GM12878 (cell line): ENCODE measurements at regions not wholly inside any gene's neighbourhood (a gene's known extent, or its start where the extent isn't known, plus 50 kb on each side); places are given as distances from the start of the nearest gene placed in this dataset.

ENCODE experiments used
- ATAC-seq: fragments of 200-7000 bp; cut with Tn5 transposase; 3 replicates; pipeline ENCODE4 v1.9.1; 2020; ENCODE audit warnings: mild to moderate bottlenecking, moderate library complexity
- BruUV-seq: library from RNA; stranded (reverse); fragments of 400-500 nt; replicated peaks from 2 replicates; lab custom pipeline; 2021; lab: Mats Ljungman, UMichigan
- CTCF ChIA-PET: fragments of 300-600 bp; sonication (Branson Sonifier 250); formaldehyde crosslinking; extraction: SDS; loops from one replicate; lab custom pipeline; 2021; ENCODE audit warnings: inconsistent platforms; lab: Yijun Ruan, JAX
- POLR2A ChIA-PET: fragments of 350-600 bp; formaldehyde crosslinking; extraction: SDS; loops from one replicate; lab custom pipeline; 2021; ENCODE audit warnings: inconsistent platforms; lab: Charles Lee
- RAD21 ChIA-PET: fragments of 300-600 bp; sonication (Branson Sonifier 250); formaldehyde crosslinking; loops from one replicate; lab custom pipeline; 2023; ENCODE audit warnings: antibody characterized with exemption; ENCODE audit not compliant: unreplicated experiment; lab: Charles Lee
- SMC1A ChIA-PET: fragments of 300-600 bp; sonication (Branson Sonifier 250); formaldehyde crosslinking; loops from one replicate; lab custom pipeline; 2023; ENCODE audit not compliant: unreplicated experiment, uncharacterized antibody; lab: Charles Lee
- DNase-seq: peaks from one replicate; pipeline ENCODE4 v3.0.0-alpha.2; 2011; ENCODE audit warnings: low read depth, low spot score
- FAIRE-seq: peaks from 3 replicates; lab custom pipeline; 2011; peaks lifted over from hg19 to GRCh38; lab: Jason Lieb, UNC
- H2AFZ ChIP-seq: 2 replicates; pipeline ENCODE4 v1.6.0; 2011; ENCODE audit warnings: low read depth, low read length, control low read depth; ENCODE audit not compliant: control insufficient read depth
- H3K27ac ChIP-seq: 2 replicates; pipeline ENCODE4 v1.5.1; 2011; ENCODE audit warnings: control low read depth; ENCODE audit not compliant: control insufficient read depth, insufficient read depth
- H3K27me3 ChIP-seq, 2 experiments: replicated peaks in 1 of 2; 2 replicates each; pipeline versions ENCODE4 v1.6.0 to v1.6.1; 2011; ENCODE audit warnings: low read length in 1 of 2; ENCODE audit not compliant: control insufficient read depth in 2 of 2, insufficient read depth in 2 of 2
- H3K36me3 ChIP-seq, 2 experiments: 2 replicates each; pipeline ENCODE4 v1.5.1; 2011; ENCODE audit warnings: low read length in 1 of 2; ENCODE audit not compliant: control insufficient read depth in 2 of 2, insufficient read depth in 2 of 2
- H3K4me1 ChIP-seq: 2 replicates; pipeline ENCODE4 v1.6.1; 2011; ENCODE audit warnings: mild to moderate bottlenecking, low read length, moderate library complexity, mixed read lengths; ENCODE audit not compliant: control insufficient read depth, insufficient read depth
- H3K4me2 ChIP-seq: 2 replicates; pipeline ENCODE4 v1.6.0; 2011; ENCODE audit warnings: control low read depth; ENCODE audit not compliant: control insufficient read depth, insufficient read depth
- H3K4me3 ChIP-seq: fragments of 200-600 bp; sonication (generic); 2 replicates; pipeline ENCODE4 v1.5.1; 2016
- H3K79me2 ChIP-seq: 2 replicates; pipeline ENCODE4 v1.6.0; 2011; ENCODE audit warnings: low read length; ENCODE audit not compliant: control insufficient read depth, insufficient read depth
- H3K9ac ChIP-seq: 2 replicates; pipeline ENCODE4 v1.8.0; 2011; ENCODE audit warnings: low read length, control low read depth, mixed read lengths; ENCODE audit not compliant: control insufficient read depth, insufficient read depth
- H3K9me3 ChIP-seq: replicated peaks from 3 replicates; pipeline ENCODE4 v1.5.1; 2011; ENCODE audit warnings: mild to moderate bottlenecking, low read length; ENCODE audit not compliant: control insufficient read depth, insufficient read depth
- H4K20me1 ChIP-seq: 2 replicates; pipeline ENCODE4 v1.6.0; 2011; ENCODE audit not compliant: control insufficient read depth, insufficient read depth
- CBFB ChIP-seq: IDR thresholded peaks from 2 replicates; pipeline ENCODE4 v1.6.1; 2016; ENCODE audit warnings: antibody characterized with exemption, low read depth
- CHD1 ChIP-seq: IDR thresholded peaks from 2 replicates; pipeline ENCODE4 v1.6.1; 2012; ENCODE audit warnings: low read depth, low read length, improper control_type of control experiment
- ESRRA ChIP-seq: IDR thresholded peaks from 2 replicates; pipeline ENCODE4 v1.6.1; 2012; ENCODE audit warnings: mild to moderate bottlenecking, low read length, improper control_type of control experiment
- IKZF1 ChIP-seq: fragments of 450-650 bp; conservative IDR thresholded peaks from 2 replicates; pipeline ENCODE4 v1.6.1; 2017; ENCODE audit warnings: antibody characterized with exemption, mild to moderate bottlenecking
- IRF4 ChIP-seq: IDR thresholded peaks from 2 replicates; pipeline ENCODE4 v1.6.1; 2011; ENCODE audit warnings: low read depth, low read length
- JUND ChIP-seq: IDR thresholded peaks from 2 replicates; pipeline ENCODE4 v1.6.1; 2012; ENCODE audit warnings: low read depth, mild to moderate bottlenecking, low read length, improper control_type of control experiment, moderate library complexity
- MEF2B ChIP-seq: fragments of 450-650 bp; IDR thresholded peaks from 2 replicates; pipeline ENCODE4 v1.6.1; 2018; ENCODE audit warnings: mild to moderate bottlenecking, moderate library complexity; ENCODE audit not compliant: partially characterized antibody, poor library complexity, severe bottlenecking
- SMAD1 ChIP-seq: fragments of 450-650 bp; IDR thresholded peaks from 2 replicates; pipeline ENCODE4 v1.6.1; 2018; ENCODE audit warnings: mild to moderate bottlenecking, low read depth; ENCODE audit not compliant: partially characterized antibody
- WRNIP1 ChIP-seq: IDR thresholded peaks from 2 replicates; pipeline ENCODE4 v1.6.1; 2011; ENCODE audit warnings: low read depth, low read length, improper control_type of control experiment, borderline replicate concordance
- WGBS: methylation state at CpG from one replicate; pipeline ENCODE4 v1.1.6; 2016; ENCODE audit warnings: low lambda C conversion rate; ENCODE audit not compliant: insufficient replicate concordance, insufficient coverage; ENCODE audit errors: missing lambda C conversion rate; 5-methylcytosine and 5-hydroxymethylcytosine counted together
- in situ Hi-C: fragments of 300-500 bp; cut with MboI; formaldehyde crosslinking; loops from 9 replicates; pipeline ENCODE4 v1.14.3; 2018; ENCODE audit warnings: mixed read lengths
- intact Hi-C: fragments of 100-400 bp; cut with micrococcal nuclease; formaldehyde crosslinking; loops from one replicate; pipeline ENCODE4 v1.14.2; 2022; ENCODE audit not compliant: unreplicated experiment
- TF ChIP-seq, protein P1 (sequence below): fragments of 450-650 bp; formaldehyde crosslinking; IDR thresholded peaks from 2 replicates; pipeline ENCODE4 v1.4.0; 2022; ENCODE audit warnings: mild to moderate bottlenecking, moderate library complexity
- TF ChIP-seq, protein P2 (sequence below): fragments of 150-350 bp; IDR thresholded peaks from 2 replicates; pipeline ENCODE4 v1.6.1; 2014; ENCODE audit warnings: mild to moderate bottlenecking, low read depth, low read length
- TF ChIP-seq, protein P3 (sequence below): IDR thresholded peaks from 2 replicates; pipeline ENCODE4 v1.6.1; 2012; ENCODE audit warnings: low read depth, low read length, improper control_type of control experiment
- TF ChIP-seq, protein P4 (sequence below): IDR thresholded peaks from 2 replicates; pipeline ENCODE4 v1.6.1; 2012; ENCODE audit warnings: low read depth, low read length, improper control_type of control experiment
- TF ChIP-seq, protein P5 (sequence below), 3 experiments: IDR thresholded peaks in 2 of 3; conservative IDR thresholded peaks in 1 of 3; 2 replicates each; pipeline ENCODE4 v1.5.1; 2011; ENCODE audit warnings: low read depth in 3 of 3, low read length in 3 of 3, mild to moderate bottlenecking in 3 of 3, control low read depth in 2 of 3, moderate library complexity in 2 of 3, inconsistent platforms in 1 of 3, mixed read lengths in 1 of 3; ENCODE audit not compliant: control insufficient read depth in 2 of 3, insufficient read depth in 1 of 3; ENCODE audit errors: extremely low read depth in 1 of 3

DNA sequence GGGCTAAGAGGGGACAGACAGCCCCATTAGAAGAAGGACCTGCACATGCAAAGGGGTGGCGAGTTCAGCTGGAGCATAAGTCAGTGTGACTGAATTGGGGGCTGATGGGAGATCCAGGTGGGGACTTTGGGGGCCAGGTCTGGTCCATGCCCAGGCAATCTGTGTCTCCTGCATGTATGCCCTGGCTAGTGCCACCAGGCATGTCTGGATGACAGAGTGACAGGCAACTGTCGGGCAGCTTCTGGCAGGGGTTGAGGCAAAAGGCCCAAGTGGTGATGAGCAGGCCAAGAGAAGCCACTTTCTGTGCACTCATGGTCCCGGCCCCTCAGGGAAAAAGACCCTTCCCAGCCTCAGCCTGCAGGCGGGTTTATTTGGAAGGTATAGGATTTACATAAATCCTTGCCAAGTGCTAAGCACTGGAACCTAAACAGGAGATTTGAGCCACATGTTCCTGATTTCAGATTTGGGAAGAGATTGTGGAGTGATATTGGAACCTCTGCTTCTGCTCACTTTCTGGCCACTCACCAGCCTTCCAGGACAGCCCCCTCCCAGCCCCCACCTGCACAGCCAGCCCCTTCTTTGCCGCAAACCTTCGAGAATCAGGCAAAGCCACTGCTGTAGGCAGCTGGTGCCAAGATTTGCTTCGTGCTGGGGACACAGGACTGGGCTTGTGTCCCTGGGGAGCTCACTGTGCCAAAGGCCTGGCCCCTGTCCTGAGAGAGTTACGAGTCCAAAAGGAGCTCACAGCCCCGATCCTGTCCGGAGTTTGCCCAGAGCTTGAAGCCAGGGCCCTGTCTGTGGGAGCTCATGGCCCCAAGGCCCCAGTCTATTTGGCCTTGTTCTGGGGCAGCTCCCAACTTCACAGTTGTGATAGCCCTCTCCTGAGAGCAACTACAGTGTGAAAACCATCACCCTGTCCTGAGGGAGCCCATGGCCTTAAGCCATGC lies 232.5 kb upstream of the RTL1 start:
- CTCF ChIA-PET: no interaction called here
- no peaks in the 10 kb centered on the region for H4K20me1 ChIP-seq
- BruUV-seq: no TSS peak
- intact Hi-C loops (no loop called here), in situ Hi-C loops (no loop called here)
- DNase-seq: no peak
- H3K9me3 ChIP-seq: no peaks in the 10 kb centered on the region; the same call in 2 of the 3 replicates
- no peak for ATAC-seq
- no peaks in the 10 kb centered on the region for H3K27me3 ChIP-seq
- H2AFZ ChIP-seq: no peak overlapping the region
- H3K27ac ChIP-seq: no peak overlapping the region
- H3K79me2 ChIP-seq: no peaks in the 10 kb centered on the region
- no peak for FAIRE-seq
- H3K9ac ChIP-seq: no peak overlapping the region
- SMC1A ChIA-PET: no interaction called here
- H3K4me1 ChIP-seq: no peaks in the 10 kb centered on the region
- 31% methylated on average over 10 of the region's 10 CpGs for whole genome bisulfite sequencing
- POLR2A ChIA-PET: no interaction called here
- RAD21 ChIA-PET: no interaction called here
- no peak overlapping the region for H3K4me2 ChIP-seq
- no peak overlapping the region for H3K4me3 ChIP-seq
- no peaks in the 10 kb centered on the region for H3K36me3 ChIP-seq
- TF ChIP-seq JUND (no peak), MEF2B (no peak), SMAD1 (no peak), CHD1 (no peak), WRNIP1 (no peak), IKZF1 (no peak), IRF4 (no peak), CBFB (no peak), ESRRA (no peak)
- TF ChIP-seq, protein P1, sequence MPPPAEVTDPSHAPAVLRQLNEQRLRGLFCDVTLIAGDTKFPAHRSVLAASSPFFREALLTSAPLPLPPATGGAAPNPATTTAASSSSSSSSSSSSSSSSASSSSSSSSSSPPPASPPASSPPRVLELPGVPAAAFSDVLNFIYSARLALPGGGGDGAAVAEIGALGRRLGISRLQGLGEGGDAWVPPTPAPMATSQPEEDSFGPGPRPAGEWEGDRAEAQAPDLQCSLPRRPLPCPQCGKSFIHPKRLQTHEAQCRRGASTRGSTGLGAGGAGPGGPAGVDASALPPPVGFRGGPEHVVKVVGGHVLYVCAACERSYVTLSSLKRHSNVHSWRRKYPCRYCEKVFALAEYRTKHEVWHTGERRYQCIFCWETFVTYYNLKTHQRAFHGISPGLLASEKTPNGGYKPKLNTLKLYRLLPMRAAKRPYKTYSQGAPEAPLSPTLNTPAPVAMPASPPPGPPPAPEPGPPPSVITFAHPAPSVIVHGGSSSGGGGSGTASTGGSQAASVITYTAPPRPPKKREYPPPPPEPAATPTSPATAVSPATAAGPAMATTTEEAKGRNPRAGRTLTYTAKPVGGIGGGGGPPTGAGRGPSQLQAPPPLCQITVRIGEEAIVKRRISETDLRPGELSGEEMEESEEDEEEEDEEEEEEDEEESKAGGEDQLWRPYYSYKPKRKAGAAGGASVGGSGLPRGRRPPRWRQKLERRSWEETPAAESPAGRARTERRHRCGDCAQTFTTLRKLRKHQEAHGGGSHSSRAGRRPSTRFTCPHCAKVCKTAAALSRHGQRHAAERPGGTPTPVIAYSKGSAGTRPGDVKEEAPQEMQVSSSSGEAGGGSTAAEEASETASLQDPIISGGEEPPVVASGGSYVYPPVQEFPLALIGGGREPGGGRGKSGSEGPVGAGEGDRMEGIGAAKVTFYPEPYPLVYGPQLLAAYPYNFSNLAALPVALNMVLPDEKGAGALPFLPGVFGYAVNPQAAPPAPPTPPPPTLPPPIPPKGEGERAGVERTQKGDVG (CRISPR knock-in tag): no peak
- TF ChIP-seq, protein P2, sequence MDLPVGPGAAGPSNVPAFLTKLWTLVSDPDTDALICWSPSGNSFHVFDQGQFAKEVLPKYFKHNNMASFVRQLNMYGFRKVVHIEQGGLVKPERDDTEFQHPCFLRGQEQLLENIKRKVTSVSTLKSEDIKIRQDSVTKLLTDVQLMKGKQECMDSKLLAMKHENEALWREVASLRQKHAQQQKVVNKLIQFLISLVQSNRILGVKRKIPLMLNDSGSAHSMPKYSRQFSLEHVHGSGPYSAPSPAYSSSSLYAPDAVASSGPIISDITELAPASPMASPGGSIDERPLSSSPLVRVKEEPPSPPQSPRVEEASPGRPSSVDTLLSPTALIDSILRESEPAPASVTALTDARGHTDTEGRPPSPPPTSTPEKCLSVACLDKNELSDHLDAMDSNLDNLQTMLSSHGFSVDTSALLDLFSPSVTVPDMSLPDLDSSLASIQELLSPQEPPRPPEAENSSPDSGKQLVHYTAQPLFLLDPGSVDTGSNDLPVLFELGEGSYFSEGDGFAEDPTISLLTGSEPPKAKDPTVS: no peak
- TF ChIP-seq, protein P3, sequence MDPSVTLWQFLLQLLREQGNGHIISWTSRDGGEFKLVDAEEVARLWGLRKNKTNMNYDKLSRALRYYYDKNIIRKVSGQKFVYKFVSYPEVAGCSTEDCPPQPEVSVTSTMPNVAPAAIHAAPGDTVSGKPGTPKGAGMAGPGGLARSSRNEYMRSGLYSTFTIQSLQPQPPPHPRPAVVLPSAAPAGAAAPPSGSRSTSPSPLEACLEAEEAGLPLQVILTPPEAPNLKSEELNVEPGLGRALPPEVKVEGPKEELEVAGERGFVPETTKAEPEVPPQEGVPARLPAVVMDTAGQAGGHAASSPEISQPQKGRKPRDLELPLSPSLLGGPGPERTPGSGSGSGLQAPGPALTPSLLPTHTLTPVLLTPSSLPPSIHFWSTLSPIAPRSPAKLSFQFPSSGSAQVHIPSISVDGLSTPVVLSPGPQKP: no peak
- TF ChIP-seq, protein P4, sequence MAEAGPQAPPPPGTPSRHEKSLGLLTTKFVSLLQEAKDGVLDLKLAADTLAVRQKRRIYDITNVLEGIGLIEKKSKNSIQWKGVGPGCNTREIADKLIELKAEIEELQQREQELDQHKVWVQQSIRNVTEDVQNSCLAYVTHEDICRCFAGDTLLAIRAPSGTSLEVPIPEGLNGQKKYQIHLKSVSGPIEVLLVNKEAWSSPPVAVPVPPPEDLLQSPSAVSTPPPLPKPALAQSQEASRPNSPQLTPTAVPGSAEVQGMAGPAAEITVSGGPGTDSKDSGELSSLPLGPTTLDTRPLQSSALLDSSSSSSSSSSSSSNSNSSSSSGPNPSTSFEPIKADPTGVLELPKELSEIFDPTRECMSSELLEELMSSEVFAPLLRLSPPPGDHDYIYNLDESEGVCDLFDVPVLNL: no peak
- TF ChIP-seq, protein P5, sequence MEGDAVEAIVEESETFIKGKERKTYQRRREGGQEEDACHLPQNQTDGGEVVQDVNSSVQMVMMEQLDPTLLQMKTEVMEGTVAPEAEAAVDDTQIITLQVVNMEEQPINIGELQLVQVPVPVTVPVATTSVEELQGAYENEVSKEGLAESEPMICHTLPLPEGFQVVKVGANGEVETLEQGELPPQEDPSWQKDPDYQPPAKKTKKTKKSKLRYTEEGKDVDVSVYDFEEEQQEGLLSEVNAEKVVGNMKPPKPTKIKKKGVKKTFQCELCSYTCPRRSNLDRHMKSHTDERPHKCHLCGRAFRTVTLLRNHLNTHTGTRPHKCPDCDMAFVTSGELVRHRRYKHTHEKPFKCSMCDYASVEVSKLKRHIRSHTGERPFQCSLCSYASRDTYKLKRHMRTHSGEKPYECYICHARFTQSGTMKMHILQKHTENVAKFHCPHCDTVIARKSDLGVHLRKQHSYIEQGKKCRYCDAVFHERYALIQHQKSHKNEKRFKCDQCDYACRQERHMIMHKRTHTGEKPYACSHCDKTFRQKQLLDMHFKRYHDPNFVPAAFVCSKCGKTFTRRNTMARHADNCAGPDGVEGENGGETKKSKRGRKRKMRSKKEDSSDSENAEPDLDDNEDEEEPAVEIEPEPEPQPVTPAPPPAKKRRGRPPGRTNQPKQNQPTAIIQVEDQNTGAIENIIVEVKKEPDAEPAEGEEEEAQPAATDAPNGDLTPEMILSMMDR (IDR thresholded peaks at IDR 0.05 in 2 of 3, conservative IDR thresholded peaks at IDR 0.05 in 1 of 3; ENCODE audit: control insufficient read depth in 2 of 3, extremely low read depth in 1 of 3, insufficient read depth in 1 of 3, low read depth in 3 of 3, low read length in 3 of 3): no peak
